ENCODE measurements at regions not wholly inside any gene's neighbourhood (a gene's known extent, or its start where the extent isn't known, plus 50 kb on each side); places are given as distances from the start of the nearest gene placed in this dataset.
A peak's percentile ranks its signal among the peaks of the same experiment; 100 is the strongest.

- no peak for DNase-seq (ENCODE audit: low read depth)
These were observed 128.9 kb upstream of the VSTM2B start for GRCh38 chr19:29396925-29397324.

GRCh38 chr19:29397748-29398147 is 128.0 kb upstream of the VSTM2B start:
- DNase-seq (ENCODE audit: low read depth), result no peak

GRCh38 chr19:29399804-29400203 is 126.0 kb upstream of the VSTM2B start:
- no peak for DNase-seq (ENCODE audit: low read depth)

GRCh38 chr19:29400917-29401711 is 124.7 kb upstream of the VSTM2B start:
- DNase-seq (ENCODE audit: low read depth), result no peak

GRCh38 chr19:29401712-29402421 is 123.9 kb upstream of the VSTM2B start:
- no peak for DNase-seq (ENCODE audit: low read depth)

GRCh38 chr19:29402563-29402962 is 123.2 kb upstream of the VSTM2B start:
- DNase-seq (ENCODE audit: low read depth), result no peak

- no peak for DNase-seq (ENCODE audit: low read depth)
These were observed 121.8 kb upstream of the VSTM2B start for GRCh38 chr19:29404015-29404414.

- DNase-seq (ENCODE audit: low read depth), result peak; percentile 4
These were observed 120.7 kb upstream of the VSTM2B start for GRCh38 chr19:29404951-29405727.

- no peak for DNase-seq (ENCODE audit: low read depth)
These were observed 120.1 kb upstream of the VSTM2B start for GRCh38 chr19:29405728-29405995.

- no peak for DNase-seq (ENCODE audit: low read depth)
These were observed 116.5 kb upstream of the VSTM2B start for GRCh38 chr19:29409076-29409862.

- DNase-seq (ENCODE audit: low read depth), result no peak
These were observed 115.2 kb upstream of the VSTM2B start for GRCh38 chr19:29410601-29411000.

GRCh38 chr19:29411113-29411581 is 114.6 kb upstream of the VSTM2B start:
- no peak for DNase-seq (ENCODE audit: low read depth)

GRCh38 chr19:29413435-29413834 is 112.4 kb upstream of the VSTM2B start:
- DNase-seq (ENCODE audit: low read depth), result no peak

- DNase-seq (ENCODE audit: low read depth), result no peak
These were observed 110.3 kb upstream of the VSTM2B start for GRCh38 chr19:29415507-29415906.

- no peak for DNase-seq (ENCODE audit: low read depth)
These were observed 108.7 kb upstream of the VSTM2B start for GRCh38 chr19:29417048-29417447.

GRCh38 chr19:29418201-29418600 is 107.6 kb upstream of the VSTM2B start:
- DNase-seq (ENCODE audit: low read depth), result no peak

- DNase-seq (ENCODE audit: low read depth), result no peak
These were observed 105.7 kb upstream of the VSTM2B start for GRCh38 chr19:29420065-29420464.

GRCh38 chr19:29420482-29421195 is 105.2 kb upstream of the VSTM2B start:
- no peak for DNase-seq (ENCODE audit: low read depth)

GRCh38 chr19:29421196-29421545 is 104.6 kb upstream of the VSTM2B start:
- peak; percentile 8 for DNase-seq (ENCODE audit: low read depth)

GRCh38 chr19:29422047-29422446 is 103.7 kb upstream of the VSTM2B start:
- no peak for DNase-seq (ENCODE audit: low read depth)

- no peak for DNase-seq (ENCODE audit: low read depth)
These were observed 103.2 kb upstream of the VSTM2B start for GRCh38 chr19:29422486-29423085.
